PFSK-1 (cell line): ENCODE measurements at regions not wholly inside any gene's neighbourhood (a gene's known extent, or its start where the extent isn't known, plus 50 kb on each side); places are given as distances from the start of the nearest gene placed in this dataset.

Experiments used
- FOXP2 ChIP-seq: optimal IDR thresholded peaks from 2 replicates; pipeline ENCODE3; 2011; ENCODE audit warnings: borderline replicate concordance, control low read depth, inconsistent platforms; ENCODE audit not compliant: insufficient read depth; ENCODE audit errors: extremely low read length, extremely low read depth
- POLR2AphosphoS5 ChIP-seq: IDR thresholded peaks from 2 replicates; pipeline ENCODE4 v1.6.1; 2012; ENCODE audit warnings: low read depth, mild to moderate bottlenecking, control low read depth, low read length, moderate library complexity
- REST ChIP-seq, 2 experiments: IDR thresholded peaks; 2 replicates each; pipeline versions ENCODE4 v1.6.1 to v1.8.0; 2011 to 2012; ENCODE audit warnings: low read depth in 2 of 2, low read length in 2 of 2, control low read depth in 1 of 2, inconsistent platforms in 1 of 2, mild to moderate bottlenecking in 1 of 2, moderate library complexity in 1 of 2; ENCODE audit not compliant: insufficient read depth in 1 of 2
- SIN3A ChIP-seq: IDR thresholded peaks from 2 replicates; pipeline ENCODE4 v1.6.1; 2012; ENCODE audit warnings: mild to moderate bottlenecking, low read length, moderate library complexity, borderline replicate concordance; ENCODE audit not compliant: insufficient read depth
- TAF1 ChIP-seq: IDR thresholded peaks from 2 replicates; pipeline ENCODE4 v1.6.1; 2012; ENCODE audit warnings: low read length, control low read depth, borderline replicate concordance; ENCODE audit not compliant: insufficient read depth

- no peak for TF ChIP-seq FOXP2
- no peak for TF ChIP-seq REST (IDR thresholded peaks at IDR 0.05; ENCODE audit: insufficient read depth in 1 of 2, low read depth in 2 of 2, low read length in 2 of 2)
- no peak for TF ChIP-seq SIN3A
- no peak for TF ChIP-seq POLR2AphosphoS5
- TF ChIP-seq TAF1: no peak
Observed at GRCh38 chr4:123653236-123653635, 256.6 kb downstream of the SPRY1 start.

- no peak for TF ChIP-seq FOXP2
- TF ChIP-seq POLR2AphosphoS5: no peak
- no peak for TF ChIP-seq SIN3A
- TF ChIP-seq REST (IDR thresholded peaks at IDR 0.05; ENCODE audit: insufficient read depth in 1 of 2, low read depth in 2 of 2, low read length in 2 of 2): no peak
- no peak for TF ChIP-seq TAF1
Observed at GRCh38 chr4:123659262-123659661, 262.7 kb downstream of the SPRY1 start.

- no peak for TF ChIP-seq SIN3A
- no peak for TF ChIP-seq FOXP2
- no peak for TF ChIP-seq POLR2AphosphoS5
Observed at GRCh38 chr4:123659730-123660129, 263.1 kb downstream of the SPRY1 start.

GRCh38 chr4:123661080-123661737 is 264.6 kb downstream of the SPRY1 start:
- TF ChIP-seq TAF1: no peak
- no peak for TF ChIP-seq POLR2AphosphoS5
- no peak for TF ChIP-seq SIN3A

- no peak for TF ChIP-seq POLR2AphosphoS5
Observed at GRCh38 chr4:123662827-123663226, 266.2 kb downstream of the SPRY1 start.

- no peak for TF ChIP-seq TAF1
- no peak for TF ChIP-seq REST (IDR thresholded peaks at IDR 0.05; ENCODE audit: insufficient read depth in 1 of 2, low read depth in 2 of 2, low read length in 2 of 2)
- TF ChIP-seq SIN3A: no peak
- TF ChIP-seq POLR2AphosphoS5: no peak
- TF ChIP-seq FOXP2: no peak
Observed at GRCh38 chr4:123666486-123666885, 269.9 kb downstream of the SPRY1 start.

GRCh38 chr4:123667496-123667895 is 270.9 kb downstream of the SPRY1 start:
- TF ChIP-seq FOXP2 (no peak), TAF1 (no peak), SIN3A (no peak), REST (IDR thresholded peaks at IDR 0.05; ENCODE audit: insufficient read depth in 1 of 2, low read depth in 2 of 2, low read length in 2 of 2) (no peak), POLR2AphosphoS5 (no peak)
